Choroid plexus epithelial cell (primary cell): ENCODE measurements at regions not wholly inside any gene's neighbourhood (a gene's known extent, or its start where the extent isn't known, plus 50 kb on each side); places are given as distances from the start of the nearest gene placed in this dataset.

ENCODE experiments used
- DNase-seq: peaks from one replicate; pipeline ENCODE4 v3.0.0-alpha.2; 2010; ENCODE audit warnings: low read depth
- H3K4me3 ChIP-seq: 2 replicates; pipeline ENCODE4 v1.5.1; 2011; ENCODE audit warnings: low read depth, mild to moderate bottlenecking, control low read depth, low read length, moderate library complexity
- TF ChIP-seq, protein P1 (sequence below): conservative IDR thresholded peaks from 2 replicates; pipeline ENCODE4 v1.5.1; 2011; ENCODE audit warnings: low read depth, mild to moderate bottlenecking, control low read depth, inconsistent platforms, low read length, moderate library complexity

DNA sequence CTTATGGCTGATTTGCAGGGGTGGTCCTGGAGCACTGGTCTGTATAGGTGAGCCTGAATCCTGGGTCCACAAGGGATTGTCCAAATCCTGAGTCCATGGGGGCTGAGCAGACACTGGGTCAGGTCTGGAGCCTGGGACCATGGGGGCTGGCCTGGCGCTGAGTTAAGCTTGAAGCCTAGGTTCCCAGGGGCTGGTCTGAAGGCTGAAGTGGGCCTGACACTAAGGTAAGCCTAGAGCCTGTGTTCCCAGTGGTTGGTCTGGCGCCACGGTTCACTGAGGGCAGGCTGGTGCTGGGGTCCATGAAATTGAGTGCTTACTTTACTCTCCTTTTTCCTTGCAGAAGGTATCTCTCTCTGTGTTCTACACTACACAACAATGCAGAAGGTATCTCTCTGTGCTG is 155.8 kb downstream of the RBM46 start:
- DNase-seq, result no peak
- TF ChIP-seq, protein P1, sequence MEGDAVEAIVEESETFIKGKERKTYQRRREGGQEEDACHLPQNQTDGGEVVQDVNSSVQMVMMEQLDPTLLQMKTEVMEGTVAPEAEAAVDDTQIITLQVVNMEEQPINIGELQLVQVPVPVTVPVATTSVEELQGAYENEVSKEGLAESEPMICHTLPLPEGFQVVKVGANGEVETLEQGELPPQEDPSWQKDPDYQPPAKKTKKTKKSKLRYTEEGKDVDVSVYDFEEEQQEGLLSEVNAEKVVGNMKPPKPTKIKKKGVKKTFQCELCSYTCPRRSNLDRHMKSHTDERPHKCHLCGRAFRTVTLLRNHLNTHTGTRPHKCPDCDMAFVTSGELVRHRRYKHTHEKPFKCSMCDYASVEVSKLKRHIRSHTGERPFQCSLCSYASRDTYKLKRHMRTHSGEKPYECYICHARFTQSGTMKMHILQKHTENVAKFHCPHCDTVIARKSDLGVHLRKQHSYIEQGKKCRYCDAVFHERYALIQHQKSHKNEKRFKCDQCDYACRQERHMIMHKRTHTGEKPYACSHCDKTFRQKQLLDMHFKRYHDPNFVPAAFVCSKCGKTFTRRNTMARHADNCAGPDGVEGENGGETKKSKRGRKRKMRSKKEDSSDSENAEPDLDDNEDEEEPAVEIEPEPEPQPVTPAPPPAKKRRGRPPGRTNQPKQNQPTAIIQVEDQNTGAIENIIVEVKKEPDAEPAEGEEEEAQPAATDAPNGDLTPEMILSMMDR, result no peak
- H3K4me3 ChIP-seq, result no peak overlapping the region

DNA sequence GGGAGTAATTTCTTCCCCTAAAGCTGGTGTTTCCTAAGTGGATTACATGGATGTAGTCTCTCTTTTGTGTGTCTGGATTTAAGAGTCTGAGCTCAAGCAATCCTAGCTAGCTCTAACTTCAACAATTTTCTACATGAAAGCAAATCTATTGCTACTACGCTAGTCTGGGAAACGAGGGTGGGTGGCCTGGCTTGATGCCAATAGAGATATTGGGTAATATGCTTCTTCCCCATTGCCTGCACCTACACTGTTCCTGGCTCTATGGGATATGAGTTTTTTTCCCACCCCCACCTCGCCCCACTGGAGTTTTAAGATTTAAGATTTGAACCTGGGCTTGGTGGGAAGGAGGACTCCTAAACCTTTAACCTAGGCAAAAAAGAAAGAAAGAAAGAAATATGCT is 158.8 kb downstream of the RBM46 start:
- DNase-seq, result no peak
- TF ChIP-seq, protein P1, result no peak

DNA sequence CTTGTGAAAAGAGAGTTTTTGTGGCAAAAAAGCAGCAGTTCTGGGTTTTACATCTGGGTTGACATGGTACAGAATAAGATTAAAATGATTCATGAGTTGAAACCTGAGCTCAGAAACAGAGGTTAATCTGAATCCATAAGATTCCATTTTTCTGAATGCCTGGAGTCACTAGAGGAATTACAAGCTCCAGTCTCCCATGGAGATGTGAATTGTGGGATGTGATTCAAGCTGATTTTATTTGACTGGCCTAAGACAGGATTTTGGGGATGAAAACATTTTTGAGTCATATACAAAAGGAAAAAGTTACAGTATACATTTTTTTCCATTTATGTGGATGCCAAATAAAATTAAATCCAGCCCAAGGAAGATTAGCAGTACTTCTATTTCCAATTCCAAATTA is 161.1 kb downstream of the RBM46 start:
- DNase-seq, result no peak

More for the DNA sequence above, 158.8 kb downstream of the RBM46 start:
- H3K4me3 ChIP-seq, result no peak overlapping the region

DNA sequence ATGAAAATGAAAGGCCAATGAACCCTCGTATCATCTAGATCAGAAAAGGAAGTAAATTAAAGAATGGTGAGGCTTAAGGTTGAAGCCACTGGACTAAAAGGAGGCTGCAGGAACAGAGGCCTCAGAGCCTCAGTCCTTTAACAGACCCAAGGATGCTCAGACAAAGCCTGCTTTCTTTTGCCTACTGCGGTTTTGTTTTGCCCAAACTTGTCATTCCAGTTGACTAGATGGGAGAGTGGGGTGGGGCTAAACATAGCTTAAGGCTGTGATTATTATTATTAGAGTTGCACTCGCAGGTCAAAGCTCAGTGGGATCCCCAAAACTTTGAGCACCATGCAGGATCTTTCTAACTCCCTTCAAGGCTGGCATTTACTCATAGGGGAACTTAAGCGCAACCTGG is 163.9 kb downstream of the RBM46 start:
- DNase-seq, result no peak
- no peak overlapping the region for H3K4me3 ChIP-seq
- TF ChIP-seq, protein P1, result no peak

More for the DNA sequence above, 161.1 kb downstream of the RBM46 start:
- no peak overlapping the region for H3K4me3 ChIP-seq
- TF ChIP-seq, protein P1, result no peak

DNA sequence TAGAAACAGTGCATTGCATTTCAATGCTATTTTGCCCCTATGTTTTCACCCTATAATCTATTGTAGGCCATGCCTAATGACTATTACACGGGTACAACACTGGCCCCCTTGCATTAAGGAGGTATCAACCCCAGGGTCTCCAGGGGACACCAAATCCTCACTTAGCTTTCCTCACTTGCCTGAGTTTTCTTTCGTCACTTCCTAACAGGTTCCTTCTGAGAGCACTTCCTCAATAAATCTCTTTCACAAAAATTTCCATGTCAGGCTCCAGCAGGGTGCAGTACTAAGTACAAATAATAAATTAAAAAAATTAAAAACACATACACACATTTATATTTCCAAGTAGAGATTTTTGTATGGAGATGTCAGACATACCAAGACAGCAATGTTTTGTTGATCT is 165.0 kb downstream of the RBM46 start:
- DNase-seq, result no peak
- TF ChIP-seq, protein P1, result no peak
- no peak overlapping the region for H3K4me3 ChIP-seq

DNA sequence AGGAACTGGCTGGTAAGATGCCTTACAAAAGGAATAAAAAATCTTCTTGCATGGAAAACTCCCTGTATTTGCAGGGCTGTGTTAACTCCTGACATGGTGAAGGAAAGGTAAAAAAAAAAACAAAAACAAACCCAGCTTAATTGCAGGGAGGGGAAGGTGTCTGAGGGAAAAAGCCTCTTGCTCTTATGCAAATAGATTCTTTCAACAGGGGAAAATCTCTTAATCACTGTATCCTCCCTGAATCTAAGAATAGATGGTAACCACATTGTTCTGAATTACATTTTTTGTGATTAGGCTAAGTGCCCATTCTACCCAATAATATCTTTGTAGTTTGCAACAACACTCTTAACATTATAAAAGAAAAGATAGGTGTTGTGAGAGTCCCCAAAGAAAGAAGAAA is 172.6 kb downstream of the RBM46 start:
- no peak for DNase-seq
- no peak overlapping the region for H3K4me3 ChIP-seq
- TF ChIP-seq, protein P1, result no peak

DNA sequence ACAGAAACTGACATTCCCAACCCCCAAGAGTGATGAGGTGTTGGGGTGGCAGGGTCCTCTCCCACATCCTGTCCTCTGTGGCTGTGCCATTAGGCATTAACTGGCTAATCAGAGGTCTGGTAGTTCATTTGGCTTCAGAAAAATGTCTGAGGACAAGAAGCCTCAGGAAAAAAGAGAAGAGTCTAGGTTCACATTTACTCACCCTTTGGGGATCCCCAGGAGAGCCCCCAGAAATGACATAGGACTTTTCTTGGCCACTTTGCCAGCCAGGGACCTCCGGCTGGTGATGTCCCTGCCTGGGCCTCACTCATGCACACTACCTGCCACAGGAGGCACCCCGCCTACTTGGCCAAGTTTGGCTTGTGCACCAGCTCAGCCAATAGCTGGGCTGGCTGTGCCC is 173.0 kb downstream of the RBM46 start:
- TF ChIP-seq, protein P1, result no peak
- DNase-seq, result no peak

More for the DNA sequence above, 173.0 kb downstream of the RBM46 start:
- no peak overlapping the region for H3K4me3 ChIP-seq
